Dermis blood vessel endothelial cell (primary cell): ENCODE measurements at regions not wholly inside any gene's neighbourhood (a gene's known extent, or its start where the extent isn't known, plus 50 kb on each side); places are given as distances from the start of the nearest gene placed in this dataset.
A peak's percentile ranks its signal among the peaks of the same experiment; 100 is the strongest.
"Not testable (repeated sequence)": the region's sequence is repeated elsewhere in the genome, so short reads cannot be mapped to it uniquely, and the experiment has no call there.

Experiments
- DNase-seq: peaks from one replicate; pipeline ENCODE4 v3.0.0; 2010

- no peak for DNase-seq
Observed at GRCh38 chr15:95019907-95020306, 788.5 kb downstream of the MCTP2 start.

DNA sequence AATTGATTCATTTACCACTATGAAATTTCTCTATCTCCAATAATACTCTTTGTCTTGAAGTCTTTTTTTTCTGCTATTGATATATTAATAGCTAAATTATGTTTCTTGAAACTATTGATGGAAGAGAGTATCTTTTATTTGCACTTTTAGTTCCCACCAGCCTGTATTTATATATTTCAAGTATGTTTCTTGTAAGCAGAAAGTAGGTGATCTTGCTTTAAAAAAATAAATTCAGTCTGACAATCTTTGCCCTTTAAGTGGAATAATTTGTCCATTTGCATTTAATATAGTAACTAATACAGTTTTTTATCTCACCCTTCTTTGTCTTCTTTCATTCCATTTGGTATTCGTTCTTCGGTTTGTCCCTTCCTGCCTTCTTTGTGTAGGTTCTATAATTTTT lies 790.5 kb downstream of the MCTP2 start:
- DNase-seq = no peak

GRCh38 chr15:95024351-95024750 lies 793.0 kb downstream of the MCTP2 start:
- DNase-seq = peak; percentile 60

- DNase-seq = peak; percentile 83
Observed at GRCh38 chr15:95025924-95026728, 794.8 kb downstream of the MCTP2 start.

GRCh38 chr15:95027981-95028380 lies 796.6 kb downstream of the MCTP2 start:
- no peak for DNase-seq

- no peak for DNase-seq
Observed at GRCh38 chr15:95032156-95032555, 800.8 kb downstream of the MCTP2 start.

- no peak for DNase-seq
Observed at GRCh38 chr15:95035106-95035505, 803.7 kb downstream of the MCTP2 start.

DNA sequence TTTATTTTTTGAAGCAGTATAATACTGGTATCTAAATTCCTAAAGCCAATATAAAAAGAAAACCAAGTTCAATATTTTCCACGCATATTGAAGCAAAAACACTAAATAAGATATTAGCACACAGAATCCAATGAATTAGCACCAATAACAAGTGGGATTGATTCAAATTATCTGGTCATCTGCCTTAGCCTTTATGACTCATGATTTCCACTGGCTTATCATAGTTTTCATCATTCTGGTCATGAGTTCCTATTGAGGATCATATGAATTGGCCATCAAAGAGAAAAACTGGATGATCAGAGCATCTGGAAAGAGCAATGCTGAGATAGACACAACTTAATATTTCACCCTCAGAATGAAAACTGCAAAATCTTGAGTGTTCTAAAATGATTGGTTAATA lies 809.9 kb downstream of the MCTP2 start:
- no peak for DNase-seq

DNA sequence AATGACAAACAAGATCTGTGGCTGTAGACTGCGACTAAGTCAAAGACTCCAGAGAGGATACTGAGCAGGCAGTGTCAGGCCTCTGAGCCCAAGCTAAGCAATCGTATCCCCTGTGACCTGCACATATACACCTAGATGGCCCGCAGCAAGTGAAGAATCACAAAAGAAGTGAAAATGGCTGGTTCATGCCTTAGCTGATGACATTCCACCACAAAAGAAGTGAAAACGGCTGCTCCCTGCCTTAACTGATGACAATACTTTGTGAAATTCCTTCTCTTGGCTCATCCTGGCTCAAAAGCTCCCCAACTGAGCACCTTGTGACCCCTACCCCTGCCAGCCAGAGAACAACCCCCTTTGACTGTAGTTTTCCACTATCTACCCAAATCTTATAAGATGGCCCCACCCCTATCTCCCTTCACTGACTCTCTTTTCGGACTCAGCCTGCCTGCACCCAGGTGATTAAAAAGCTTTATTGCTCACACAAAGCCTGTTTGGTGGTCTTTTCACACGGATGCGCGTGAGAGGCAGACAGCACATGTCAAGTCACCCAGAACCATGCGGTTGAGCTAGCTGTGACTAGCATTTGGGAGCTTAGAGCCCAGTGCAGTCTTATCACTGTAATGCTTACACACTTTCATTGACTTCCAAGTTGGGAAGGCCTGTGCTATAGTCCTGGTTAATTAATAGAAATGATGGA lies 812.0 kb downstream of the MCTP2 start:
- DNase-seq = not testable (repeated sequence)

DNA sequence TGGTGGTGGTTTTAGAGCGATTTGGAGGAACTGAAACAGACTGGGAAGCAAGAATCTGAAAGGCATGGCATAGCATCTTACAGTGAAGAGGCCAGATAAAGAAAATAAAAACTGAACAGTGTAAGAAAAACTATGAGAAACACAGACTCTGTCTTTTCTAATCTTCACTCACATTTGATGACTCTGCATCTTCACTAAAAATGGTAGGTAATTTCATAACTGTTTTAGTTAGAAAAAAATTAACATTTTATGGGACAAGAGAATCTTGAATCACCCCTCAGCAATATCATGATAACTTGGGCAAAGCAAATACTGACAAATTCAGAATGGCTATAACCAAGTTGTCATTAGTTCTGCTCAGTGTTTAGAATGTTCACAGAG lies 812.6 kb downstream of the MCTP2 start:
- no peak for DNase-seq

GRCh38 chr15:95044745-95045417 lies 813.5 kb downstream of the MCTP2 start:
- no peak for DNase-seq

DNA sequence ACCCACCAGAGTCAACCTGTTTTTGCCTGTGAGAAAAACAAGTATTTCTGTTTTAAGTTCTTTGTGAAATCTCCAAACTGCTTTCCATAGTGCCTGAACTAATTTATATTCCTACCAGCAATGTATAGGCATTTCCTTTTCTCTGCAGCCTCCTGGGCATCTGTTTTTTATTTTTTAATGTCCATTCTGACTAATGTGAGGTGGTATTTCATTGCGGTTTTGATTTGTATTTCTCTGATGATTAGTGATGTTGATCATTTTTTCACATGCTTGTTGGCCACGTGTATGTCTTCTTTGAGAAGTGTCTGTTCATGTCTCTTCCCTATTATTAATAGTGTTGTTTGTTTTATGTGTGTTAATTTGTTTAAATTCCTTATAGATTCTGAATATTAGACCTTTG lies 820.5 kb downstream of the MCTP2 start:
- no peak for DNase-seq

DNA sequence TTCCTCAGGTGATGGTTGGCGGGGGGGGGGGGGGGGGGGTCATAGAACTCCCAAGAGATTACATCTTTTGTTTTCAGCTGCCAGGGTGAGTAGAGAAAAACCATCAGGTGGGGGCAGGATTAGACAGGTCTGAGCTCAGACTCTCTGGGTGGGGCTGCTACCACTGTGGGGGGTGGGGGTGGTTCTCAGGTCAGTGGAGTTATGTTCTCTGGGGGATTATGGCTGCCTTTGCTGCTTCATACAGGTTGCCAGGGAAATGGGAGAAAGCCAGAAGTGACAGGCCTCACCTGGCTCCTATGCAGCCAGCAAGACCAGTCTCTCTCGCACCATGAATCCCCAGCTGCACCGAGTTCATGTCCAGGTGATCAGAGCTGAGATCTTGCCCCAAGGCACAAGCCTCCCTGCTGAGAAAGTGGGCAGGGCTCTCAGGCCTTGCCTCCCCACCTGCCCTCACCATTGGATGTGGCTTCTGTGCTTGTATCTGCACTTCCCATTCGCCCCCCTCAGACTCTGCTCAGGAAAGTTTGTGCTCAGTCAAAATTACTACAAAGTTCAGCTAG lies 828.1 kb downstream of the MCTP2 start:
- no peak for DNase-seq

GRCh38 chr15:95068701-95069521 lies 837.5 kb downstream of the MCTP2 start:
- no peak for DNase-seq

GRCh38 chr15:95075792-95076677 lies 844.7 kb downstream of the MCTP2 start:
- no peak for DNase-seq

DNA sequence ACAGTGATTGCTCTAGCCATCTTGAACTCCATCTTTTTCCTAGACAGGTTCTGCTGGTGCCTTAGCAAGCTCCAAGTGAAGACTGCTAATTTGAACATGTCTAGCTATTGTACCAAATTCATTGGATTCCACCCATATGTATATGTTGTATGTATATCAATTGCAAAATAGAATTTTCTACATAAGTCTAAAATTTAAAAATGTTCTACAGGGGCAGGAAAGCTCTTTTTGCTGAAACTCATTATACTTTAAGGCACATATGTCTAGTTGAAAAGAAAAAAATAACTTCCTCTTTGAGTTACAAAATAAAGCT lies 845.3 kb downstream of the MCTP2 start:
- DNase-seq = no peak

DNA sequence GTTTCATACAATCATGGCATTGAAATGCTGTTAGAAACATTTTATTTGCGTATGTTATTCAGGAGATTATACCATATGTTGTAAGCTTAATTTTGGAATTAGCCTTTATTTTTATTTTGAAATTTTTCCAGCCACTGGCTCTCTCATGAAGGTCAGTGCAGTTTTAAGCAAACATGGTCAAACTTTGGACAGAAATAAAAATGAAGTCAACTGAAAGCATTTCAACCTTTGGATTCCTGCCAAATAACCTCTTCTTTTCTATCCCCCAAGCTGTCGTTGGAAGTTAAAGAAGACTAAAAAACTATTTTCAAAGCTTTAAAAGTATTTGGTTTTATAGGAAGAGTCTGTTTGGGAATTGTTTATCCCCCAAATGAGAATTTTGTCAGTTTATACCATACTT lies 846.6 kb downstream of the MCTP2 start:
- DNase-seq = no peak

GRCh38 chr15:95080228-95080627 lies 848.9 kb downstream of the MCTP2 start:
- not testable (repeated sequence) for DNase-seq

GRCh38 chr15:95085056-95085455 lies 853.7 kb downstream of the MCTP2 start:
- DNase-seq = no peak

DNA sequence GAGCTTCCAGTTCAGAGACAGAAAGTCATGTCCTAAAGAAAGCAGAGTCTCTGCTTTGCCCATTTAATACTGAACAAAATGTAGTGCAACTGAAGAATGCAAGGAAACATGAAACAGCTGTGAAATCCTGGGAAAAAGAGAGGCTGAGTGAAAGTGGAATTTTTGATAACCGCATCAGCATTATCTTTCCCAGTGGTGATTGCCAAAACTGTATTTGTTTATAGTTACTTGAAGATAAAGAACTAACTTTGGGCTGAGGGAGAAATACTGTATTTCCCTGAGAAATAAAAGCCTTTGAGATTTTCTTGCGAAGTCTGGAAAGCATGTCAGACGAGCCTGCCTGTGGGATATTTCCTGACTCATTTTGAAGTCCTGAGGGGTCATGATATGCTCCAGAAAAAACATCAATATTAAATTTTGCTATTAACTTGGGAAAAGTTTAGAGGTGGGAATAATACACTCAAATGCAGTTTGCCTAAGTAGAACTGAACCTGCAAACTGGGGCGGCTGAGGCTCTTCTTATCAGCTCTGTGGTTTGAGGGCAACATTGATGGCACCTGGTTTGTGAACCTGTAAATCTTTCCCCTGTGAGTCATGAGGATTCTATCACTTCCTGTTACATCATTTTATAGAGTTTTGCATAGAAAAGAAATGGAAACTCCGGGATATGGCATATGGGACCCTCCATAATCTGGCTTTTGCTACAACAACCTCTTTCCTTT lies 855.3 kb downstream of the MCTP2 start:
- peak; percentile 53 for DNase-seq

GRCh38 chr15:95087253-95087609 lies 855.9 kb downstream of the MCTP2 start:
- no peak for DNase-seq
